ENCODE measurements at regions not wholly inside any gene's neighbourhood (a gene's known extent, or its start where the extent isn't known, plus 50 kb on each side); places are given as distances from the start of the nearest gene placed in this dataset.

DNA sequence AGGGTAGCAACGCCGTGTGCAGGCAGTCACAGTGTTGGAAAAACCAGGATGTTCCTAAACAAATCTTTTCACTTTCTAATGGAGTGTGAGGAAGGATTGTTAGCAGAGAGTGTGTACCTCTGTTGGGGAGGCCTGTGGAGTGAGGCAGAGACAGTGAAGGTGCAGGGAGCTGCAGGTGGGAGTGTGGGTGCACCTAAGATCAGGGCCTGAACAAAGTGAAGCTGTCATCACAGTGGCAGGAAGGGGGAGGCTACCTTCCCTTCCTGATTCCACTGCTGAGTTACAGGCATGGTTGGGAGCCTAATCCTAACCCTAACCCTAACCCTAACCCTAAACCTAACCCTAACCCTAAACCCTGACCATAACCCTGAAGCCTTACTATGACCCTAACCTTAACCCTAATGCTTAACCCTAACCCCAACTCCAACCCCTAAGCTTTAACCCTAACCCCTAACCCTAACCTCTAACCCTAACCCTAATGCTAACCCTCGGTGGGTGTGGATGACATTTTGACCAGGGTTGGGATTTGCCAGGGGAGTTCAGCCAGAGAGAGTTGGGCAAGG, 158.8 kb upstream of the KLF6 start:
- TF ChIP-seq, protein P1, sequence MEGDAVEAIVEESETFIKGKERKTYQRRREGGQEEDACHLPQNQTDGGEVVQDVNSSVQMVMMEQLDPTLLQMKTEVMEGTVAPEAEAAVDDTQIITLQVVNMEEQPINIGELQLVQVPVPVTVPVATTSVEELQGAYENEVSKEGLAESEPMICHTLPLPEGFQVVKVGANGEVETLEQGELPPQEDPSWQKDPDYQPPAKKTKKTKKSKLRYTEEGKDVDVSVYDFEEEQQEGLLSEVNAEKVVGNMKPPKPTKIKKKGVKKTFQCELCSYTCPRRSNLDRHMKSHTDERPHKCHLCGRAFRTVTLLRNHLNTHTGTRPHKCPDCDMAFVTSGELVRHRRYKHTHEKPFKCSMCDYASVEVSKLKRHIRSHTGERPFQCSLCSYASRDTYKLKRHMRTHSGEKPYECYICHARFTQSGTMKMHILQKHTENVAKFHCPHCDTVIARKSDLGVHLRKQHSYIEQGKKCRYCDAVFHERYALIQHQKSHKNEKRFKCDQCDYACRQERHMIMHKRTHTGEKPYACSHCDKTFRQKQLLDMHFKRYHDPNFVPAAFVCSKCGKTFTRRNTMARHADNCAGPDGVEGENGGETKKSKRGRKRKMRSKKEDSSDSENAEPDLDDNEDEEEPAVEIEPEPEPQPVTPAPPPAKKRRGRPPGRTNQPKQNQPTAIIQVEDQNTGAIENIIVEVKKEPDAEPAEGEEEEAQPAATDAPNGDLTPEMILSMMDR (IDR thresholded peaks at IDR 0.05; ENCODE audit: poor library complexity), result no peak
- no peak for TF ChIP-seq EZH2phosphoT487 (IDR thresholded peaks at IDR 0.05; ENCODE audit: low read depth, severe bottlenecking, unreplicated experiment)
